D721Med (cell line): ENCODE measurements at regions not wholly inside any gene's neighbourhood (a gene's known extent, or its start where the extent isn't known, plus 50 kb on each side); places are given as distances from the start of the nearest gene placed in this dataset.

Experiments
- DNase-seq: peaks from one replicate; pipeline ENCODE4 v3.0.0; 2011; ENCODE audit warnings: low spot score; ENCODE audit not compliant: insufficient read length
- FAIRE-seq: peaks from 2 replicates; lab custom pipeline; 2011; peaks lifted over from hg19 to GRCh38; lab: Jason Lieb, UNC
- CTCF ChIP-seq: IDR thresholded peaks from 2 replicates; pipeline ENCODE4 v1.5.1; 2012; ENCODE audit warnings: mild to moderate bottlenecking, control low read depth; ENCODE audit not compliant: insufficient read depth; ENCODE audit errors: missing control alignments

GRCh38 chr21:36591326-36591970 lies 107.5 kb upstream of the SIM2 start:
- DNase-seq (no peak), FAIRE-seq (no peak)
- no peak for TF ChIP-seq CTCF

- DNase-seq (no peak), FAIRE-seq (no peak)
Measured at GRCh38 chr21:36596174-36596573, 102.7 kb upstream of the SIM2 start.

GRCh38 chr21:36601362-36601761 lies 97.6 kb upstream of the SIM2 start:
- DNase-seq (no peak), FAIRE-seq (no peak)
- TF ChIP-seq CTCF, result no peak

More at GRCh38 chr21:36596174-36596573, 102.7 kb upstream of the SIM2 start:
- TF ChIP-seq CTCF, result no peak

- FAIRE-seq (no peak), DNase-seq (no peak)
- TF ChIP-seq CTCF, result no peak
Measured at GRCh38 chr21:36602735-36603134, 96.2 kb upstream of the SIM2 start.

- DNase-seq (no peak), FAIRE-seq (no peak)
- no peak for TF ChIP-seq CTCF
Measured at GRCh38 chr21:36603221-36603620, 95.7 kb upstream of the SIM2 start.

GRCh38 chr21:36605426-36605825 lies 93.5 kb upstream of the SIM2 start:
- DNase-seq (no peak), FAIRE-seq (no peak)
- TF ChIP-seq CTCF, result no peak

- FAIRE-seq (no peak), DNase-seq (no peak)
- no peak for TF ChIP-seq CTCF
Measured at GRCh38 chr21:36606287-36606982, 92.5 kb upstream of the SIM2 start.
